GM19324 (cell line): ENCODE measurements at regions not wholly inside any gene's neighbourhood (a gene's known extent, or its start where the extent isn't known, plus 50 kb on each side); places are given as distances from the start of the nearest gene placed in this dataset.
"Not testable (repeated sequence)": the region's sequence is repeated elsewhere in the genome, so short reads cannot be mapped to it uniquely, and the experiment has no call there.

ENCODE experiments used
- ATAC-seq: cut with Tn5 transposase; IDR thresholded peaks from one replicate; pipeline ENCODE4 v1.9.1; 2021; ENCODE audit warnings: mild to moderate bottlenecking, moderate library complexity; ENCODE audit not compliant: unreplicated experiment, low FRiP score

DNA sequence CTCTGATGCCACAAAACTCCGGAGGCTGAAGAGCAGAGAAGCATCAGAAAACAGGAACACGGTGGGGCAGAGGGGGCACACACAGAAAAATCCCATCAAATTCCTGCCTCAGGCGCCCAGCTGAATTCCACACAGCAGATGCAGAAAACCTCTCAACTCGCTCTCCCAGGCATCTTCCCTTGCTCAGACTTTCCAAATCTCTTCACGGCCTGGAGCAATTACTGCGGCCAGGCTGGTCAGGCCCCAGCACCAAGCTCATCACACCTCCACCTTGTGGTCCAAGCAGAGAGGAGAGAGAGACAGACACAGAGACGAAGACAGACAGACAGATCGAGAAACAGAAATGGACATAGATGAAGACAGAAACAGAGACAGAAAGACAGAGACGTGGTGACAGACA is 89.0 kb downstream of the NCOR2 start:
- no peak for ATAC-seq

DNA sequence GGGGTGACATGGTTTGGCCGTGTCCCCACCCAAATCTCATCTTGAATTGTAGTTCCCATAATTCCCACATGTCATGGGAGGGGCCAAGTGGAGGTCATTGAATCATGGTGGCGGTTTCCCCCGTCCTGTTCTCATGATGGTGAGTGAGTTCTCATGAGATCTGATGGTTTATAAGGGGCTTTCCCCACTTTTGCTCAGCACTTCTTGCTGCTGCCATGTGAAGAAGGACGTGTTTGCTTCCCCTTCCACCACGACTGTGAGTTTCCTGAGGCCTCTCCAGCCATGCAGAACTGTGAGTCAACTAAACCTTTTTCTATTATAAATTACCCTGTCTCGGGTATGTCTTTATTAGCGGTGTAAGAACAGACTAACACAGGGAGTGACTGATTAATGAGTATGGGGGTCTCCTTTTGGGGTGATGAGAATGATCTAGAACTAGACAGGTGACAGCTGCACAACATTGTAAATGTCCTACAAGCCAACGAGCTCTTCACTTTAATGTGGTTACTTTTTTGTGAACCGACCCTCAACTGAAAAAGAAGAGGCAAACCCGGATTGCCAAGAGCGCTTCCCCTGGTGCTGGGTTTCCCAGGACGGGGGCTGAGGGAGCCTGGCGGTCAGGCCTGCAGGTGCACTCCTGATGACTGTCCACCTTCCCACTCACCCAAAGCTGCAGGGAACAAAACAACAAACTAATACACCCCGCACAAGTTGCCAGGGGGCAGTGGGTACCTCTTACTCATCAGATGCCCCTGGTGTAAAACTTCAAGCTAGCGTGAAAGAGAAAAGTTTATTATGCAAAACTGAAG is 90.1 kb downstream of the NCOR2 start:
- no peak for ATAC-seq

DNA sequence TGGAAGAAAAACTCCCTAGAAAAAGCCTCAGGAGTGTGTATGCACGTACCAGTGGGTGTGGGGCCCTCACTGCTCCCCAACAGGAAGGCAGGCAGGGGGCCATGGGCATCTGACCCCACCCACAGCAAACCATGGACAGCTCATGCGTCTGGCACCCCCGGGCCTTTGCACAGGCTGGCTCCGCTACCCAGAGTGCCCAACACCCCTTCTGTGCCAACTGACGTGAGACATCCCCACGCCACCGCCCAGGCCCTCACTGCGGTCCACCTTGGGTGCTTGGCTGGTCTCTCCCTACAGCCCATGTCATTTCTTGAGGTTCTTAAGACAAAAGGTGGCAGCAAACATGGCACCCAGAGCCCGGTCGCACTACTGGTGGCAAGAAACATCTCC is 91.4 kb downstream of the NCOR2 start:
- ATAC-seq: no peak

DNA sequence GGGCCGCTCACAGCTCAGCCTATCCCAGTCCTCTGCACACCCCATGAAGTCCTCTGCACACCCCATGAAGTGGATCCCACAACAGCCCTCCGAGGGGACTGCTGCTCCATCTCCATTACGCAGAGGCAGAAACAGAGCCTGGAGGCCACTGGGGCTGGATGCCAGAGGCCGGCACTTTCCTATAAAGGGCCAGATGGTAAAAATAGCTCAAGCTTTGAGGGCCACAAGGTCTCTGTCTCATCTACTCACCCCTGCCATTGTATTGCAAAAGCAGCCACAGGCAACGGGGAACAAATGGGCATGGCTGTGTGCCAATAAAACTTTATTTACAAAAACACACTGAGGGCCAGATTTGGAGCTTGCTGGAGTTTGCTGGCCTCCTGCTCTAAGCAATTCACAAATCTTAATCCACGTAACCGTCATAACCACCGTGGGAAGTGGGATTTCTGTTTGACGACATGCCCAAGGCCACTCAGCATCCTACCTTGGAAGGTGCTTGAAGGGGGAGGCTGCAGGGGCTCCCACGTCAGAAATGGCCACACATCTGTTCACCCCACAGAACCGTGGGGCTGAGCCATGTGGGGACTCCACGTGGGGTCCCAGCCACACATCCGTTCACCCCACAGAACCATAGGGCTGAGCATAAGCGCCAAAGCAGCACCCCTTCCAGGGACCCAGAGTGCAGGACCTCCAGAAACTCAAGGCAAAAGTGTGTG is 92.0 kb downstream of the NCOR2 start:
- no peak for ATAC-seq

DNA sequence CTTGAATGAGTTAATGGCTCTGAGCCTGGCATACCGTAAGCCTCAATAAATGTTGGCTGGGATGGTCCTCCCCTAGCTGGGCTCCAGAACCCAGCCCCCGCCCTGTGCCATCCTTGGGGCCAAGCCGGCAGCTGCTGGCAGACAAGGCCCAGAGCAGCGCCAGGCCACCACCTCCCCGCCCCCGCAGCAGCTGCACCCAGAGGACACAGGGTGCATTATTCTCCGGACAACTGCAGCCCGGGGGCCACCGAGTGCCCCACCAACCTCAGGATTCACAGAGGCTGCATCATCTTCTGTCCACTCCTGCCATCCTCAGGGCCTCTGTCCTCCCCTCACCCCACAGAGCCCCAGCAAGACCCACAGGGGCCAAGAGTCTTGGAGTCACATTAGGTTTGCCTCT is 92.7 kb downstream of the NCOR2 start:
- ATAC-seq: no peak

DNA sequence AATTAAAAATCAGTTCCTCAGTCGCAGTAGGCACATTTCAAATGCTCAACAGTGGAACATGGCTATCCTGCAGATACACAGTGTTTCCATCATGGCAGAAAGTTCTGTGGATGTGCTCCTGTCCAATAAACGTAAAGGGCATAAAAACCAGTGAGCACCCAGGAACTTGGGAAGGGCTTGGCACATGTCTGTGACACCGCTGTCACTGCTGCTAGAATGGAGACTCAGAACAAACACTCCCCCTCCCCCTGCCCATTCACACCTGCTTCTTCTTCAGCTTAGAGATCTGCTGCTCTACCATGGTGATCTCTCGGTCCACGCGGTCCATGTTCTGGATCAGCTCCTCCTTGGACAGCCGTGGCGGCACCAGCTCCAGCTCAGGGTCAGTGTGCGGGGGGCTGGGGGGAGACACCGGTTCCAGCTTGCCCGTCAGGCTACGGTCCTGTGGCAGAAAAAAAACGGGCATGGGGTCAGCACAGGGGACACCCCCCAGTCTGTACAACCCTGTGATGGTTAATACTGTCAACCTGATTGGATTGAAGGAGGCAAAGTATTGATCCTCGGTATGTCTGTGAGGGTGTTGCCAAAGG is 94.6 kb downstream of the NCOR2 start:
- no peak for ATAC-seq

DNA sequence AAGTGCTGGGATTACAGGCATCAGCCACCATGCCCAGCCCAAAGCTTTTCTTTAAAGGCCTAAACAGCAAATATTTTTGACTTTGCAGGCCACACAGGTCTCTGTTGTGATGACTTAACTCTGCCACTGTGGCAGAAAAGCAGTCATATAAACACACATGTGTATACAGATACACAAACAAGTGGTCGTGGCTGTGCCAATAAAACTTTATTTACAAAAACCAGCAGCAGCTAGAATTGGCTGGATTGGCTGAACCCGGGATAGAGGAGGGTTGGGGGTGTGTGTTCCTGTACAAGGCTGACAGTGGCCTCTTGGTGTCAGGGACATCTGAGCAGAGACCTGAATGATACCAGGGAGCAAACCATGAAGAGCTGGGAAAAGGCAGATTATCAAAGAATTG is 95.6 kb downstream of the NCOR2 start:
- no peak for ATAC-seq

DNA sequence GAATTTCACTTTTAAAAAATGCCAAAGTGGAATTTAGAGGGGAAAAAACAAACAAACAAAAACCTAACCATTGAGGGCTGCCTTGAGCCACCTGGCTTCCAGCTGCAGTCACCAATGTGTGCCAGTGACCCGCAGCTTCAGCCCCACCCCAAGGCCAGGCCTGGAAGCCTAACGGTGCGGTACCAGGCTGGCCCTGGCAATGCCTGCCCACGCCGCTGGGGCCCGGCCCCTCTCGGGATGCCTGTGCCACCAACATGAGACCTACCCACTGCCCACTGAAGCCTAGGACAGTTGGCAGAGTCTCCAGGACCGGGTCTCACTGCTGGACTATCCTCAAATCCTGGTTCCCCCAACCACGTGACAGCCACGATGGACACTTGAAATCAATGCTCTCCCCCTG is 96.6 kb downstream of the NCOR2 start:
- ATAC-seq: no peak

DNA sequence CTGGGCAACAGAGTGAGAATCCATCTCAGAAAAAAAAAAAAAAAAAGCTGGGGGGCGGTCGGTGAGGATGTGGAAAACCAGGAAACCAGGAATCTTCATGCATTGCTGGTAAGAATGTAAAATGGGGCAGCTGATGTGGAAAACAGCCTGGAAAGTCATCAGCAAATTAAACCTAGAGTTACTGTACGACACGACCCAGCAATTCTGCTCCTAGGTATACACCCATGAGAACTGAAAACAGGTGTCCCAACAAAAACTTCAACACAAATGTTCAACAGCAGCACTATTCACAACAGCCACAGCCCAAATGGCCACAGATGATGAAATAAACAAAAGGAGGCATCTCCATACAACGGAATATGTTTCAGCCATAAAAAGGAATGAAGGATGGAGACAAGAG is 97.3 kb downstream of the NCOR2 start:
- ATAC-seq: no peak

DNA sequence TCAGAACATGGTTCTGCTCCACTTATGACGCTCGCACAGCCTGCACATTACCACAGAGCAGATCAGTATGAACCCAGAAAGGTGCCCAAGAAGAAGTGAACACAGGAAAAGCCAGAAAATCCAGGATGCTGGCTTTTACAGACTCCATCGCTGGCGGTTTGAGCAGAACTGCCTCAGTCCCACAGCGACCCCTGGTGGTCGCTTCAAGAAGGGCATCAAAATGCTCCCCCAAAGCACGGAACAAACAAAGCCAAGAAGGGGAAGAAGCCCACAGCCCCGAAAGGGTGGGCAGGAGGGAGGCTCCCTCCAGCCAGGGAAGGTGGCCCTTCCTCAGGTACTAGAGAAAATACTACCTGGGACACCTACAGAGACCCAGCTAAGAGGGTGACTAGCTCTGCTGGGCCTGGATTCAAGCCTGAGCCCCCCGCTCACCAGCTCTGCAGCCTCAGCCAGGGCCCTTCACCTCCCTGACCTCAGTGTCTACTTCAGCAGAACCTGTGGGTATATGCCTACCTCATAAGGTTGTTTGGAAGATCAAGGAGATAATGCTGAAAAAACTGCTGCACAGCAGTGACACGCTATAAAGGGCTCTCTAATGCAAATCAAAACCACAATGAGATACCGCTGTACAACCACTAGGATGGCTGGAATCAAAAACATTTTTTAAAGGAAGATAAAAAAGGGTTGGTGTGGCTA is 98.1 kb downstream of the NCOR2 start:
- ATAC-seq: no peak

DNA sequence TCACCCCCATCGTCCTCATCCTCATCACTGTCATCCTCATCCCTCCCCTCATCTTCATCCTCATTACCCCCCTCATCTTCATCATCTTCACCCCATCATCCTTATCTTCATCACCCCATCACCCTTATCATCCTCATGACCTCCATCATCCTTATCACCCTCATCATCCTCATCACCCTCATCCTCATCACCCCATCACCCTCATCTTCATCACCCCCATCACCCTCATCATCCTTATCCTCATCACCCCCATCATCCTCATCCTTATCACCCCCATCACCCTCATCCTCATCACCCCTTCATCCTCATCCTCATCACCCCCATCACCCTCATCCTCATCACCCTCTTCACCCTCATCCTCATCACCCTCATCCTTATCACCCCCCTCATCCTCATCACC is 99.9 kb downstream of the NCOR2 start:
- not testable (repeated sequence) for ATAC-seq

DNA sequence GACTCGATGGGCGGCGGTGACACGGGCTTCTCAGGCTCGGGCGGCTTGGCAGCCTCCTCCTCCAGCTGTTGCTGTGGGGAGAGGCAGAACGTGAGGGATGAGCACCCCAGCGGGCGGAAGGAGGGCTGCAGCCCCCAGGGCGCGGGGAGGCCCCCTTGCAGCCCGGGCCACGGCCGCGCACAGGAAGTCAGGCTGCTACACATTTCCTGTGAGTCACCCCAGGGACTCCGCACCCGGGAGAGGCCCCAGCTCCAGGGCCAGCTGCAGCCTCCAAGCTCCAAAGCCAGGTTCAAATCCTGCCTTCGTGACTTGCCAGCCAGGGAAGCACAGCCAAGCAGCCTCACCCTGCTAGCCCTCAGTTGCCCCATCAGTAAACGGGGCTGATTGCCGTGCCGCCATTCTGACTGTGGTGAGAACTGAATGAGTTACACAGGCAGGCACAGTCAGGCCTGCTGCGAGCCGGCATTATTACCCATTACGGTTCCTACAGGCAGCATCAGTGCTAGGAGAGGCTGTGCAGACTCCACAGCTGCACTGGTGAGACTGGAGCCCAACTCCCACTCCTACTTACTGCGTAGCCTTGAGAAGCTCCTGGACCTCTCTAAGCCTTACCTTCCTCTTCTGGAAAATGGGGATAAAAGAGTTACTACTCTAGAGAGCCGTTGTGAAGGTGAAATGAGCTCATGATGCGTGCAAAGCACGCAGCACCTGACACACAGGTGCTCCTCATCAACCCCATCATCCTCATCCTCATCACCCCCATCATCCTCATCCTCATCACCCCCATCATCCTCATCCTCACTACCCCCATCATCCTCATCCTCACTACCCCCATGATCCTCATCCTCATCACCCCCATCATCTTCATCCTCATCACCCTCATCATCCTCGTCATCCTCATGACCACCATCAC is 100.9 kb downstream of the NCOR2 start:
- peak; percentile 92 for ATAC-seq

DNA sequence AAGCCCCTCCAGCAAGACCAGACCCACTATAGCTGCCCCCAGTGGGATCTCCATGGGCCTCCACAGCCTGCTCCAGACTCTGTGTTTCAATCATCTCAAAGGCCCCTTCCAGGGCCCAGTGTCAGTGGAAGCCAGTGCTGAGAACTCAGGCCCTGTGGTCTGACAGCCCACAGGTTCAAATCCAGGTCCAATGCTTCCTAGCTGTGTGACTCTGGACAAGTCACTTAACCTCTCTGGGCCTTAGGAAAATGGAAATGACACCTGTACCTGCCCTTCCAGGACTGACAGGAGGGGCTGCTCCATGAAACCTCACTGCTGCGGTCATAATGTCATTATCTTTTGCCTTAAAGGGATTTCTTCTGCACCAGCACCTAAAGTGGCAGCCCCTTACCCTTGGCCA is 101.9 kb downstream of the NCOR2 start:
- ATAC-seq: no peak

DNA sequence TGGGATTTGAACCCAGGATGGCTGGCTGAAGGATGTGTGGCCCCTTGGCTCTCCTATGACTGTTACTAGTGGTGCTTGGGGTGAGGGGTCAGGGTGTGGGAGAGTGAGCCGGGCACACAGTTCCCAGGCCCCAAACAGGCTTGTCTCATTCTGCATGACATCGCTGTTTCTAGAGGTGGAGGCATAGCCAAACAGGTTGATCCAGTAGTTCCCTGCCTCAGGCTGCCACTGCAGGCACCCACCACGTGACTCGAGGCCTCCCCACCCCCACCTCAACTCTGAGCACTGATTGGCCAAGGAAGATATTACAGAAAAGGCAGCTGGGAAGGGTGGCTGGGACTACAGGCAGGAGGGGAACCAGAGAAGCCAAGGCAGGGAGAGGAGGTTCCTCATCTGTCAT is 102.6 kb downstream of the NCOR2 start:
- no peak for ATAC-seq

DNA sequence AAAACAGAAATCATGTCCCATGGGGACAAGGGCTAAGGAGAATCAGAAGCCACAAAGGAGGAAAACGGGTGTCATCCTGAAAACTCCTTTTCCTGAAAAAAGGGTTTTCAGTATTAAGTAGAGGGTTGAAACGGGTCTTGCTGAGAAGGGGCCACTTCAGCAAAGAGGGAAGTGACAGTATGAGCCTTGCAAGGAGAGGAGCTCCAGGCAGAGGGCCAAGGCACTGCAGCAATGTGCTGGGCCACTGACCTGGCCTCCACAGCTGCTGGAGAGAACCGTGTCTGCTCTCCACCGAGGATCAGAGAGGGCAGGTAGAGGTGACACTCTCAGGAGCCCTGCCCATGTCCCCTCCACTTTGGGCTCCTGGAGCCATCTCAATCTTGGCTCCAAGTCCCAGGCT is 103.3 kb downstream of the NCOR2 start:
- no peak for ATAC-seq

DNA sequence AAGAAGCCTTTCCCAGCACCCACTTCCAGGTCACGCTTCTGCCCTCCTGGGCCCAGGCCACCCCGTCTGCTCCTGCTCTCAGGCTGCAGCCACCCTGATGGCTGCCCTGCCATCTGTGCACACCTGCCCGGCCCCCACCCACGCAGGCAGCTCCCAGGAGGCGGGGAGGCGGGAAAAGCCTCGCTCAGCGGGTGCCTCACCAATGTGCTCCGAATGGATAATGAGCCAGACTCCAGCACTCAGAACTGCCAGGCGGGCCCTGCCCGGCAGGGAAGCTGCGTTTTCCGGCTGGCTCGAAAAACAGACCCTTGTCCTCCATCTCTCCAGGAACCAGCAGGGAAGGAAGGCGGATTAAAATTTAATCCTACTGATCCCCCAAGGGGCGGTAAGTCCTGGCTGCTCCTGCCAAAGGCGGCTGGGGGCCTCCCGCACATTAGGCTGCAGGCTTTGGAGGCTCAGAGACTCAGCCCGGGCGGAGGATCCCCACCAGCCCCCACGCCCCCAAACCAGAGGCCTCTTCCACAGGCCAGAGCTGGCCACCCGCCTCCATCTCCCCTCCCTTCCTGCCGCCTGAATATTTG is 104.0 kb downstream of the NCOR2 start:
- ATAC-seq: no peak

DNA sequence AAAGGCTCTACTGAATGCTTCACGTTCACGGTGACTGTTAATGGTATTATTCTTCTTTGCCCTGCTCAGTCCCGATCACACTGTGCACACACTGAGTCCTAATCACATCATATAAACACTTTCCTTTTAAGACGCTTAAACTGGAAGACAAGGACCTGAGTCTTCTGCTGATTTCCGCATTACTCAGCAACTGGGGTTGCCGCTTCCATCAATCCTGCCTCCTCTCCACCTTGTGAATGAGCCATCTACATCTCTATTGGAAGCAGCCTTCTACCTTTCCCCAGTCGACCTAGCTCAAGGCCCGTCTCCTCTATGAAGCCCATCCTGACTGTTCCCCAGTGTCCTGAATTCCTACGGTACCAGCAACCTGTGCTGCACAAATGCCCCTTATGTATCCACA is 104.7 kb downstream of the NCOR2 start:
- no peak for ATAC-seq

DNA sequence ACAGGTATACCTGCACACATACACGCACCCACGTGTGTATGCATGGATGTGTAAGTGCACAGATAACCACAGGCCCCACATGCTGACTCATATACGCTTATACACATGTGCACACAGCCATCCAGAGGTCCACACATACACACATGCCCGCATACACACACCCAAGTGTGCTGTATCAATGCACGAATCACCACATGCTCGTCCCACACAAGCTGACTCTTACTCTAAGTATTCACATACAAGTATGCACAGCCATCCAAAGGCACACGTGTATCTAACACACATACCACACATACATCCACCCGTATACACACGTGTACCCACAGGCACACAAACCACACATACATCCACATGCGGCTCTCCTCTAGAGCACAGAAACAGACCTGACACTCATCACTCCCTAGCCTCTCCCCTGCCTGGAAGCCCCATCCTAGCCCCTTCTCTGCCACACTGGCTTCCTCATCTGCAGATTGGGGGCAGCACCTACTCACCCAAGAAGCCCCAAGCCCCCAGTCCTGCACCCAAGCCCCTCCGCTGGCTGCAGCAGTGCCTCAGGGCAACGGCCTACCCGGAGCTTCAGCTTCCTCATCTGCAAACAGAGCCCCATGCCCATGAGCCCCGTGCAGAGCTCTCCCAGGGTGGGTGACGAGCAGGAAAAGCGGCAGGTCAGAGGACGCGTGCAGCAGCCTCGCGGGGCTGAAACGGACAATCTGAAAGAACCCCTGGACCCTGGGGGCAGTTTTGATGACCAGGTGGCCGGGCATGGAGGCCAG is 105.4 kb downstream of the NCOR2 start:
- ATAC-seq: no peak

DNA sequence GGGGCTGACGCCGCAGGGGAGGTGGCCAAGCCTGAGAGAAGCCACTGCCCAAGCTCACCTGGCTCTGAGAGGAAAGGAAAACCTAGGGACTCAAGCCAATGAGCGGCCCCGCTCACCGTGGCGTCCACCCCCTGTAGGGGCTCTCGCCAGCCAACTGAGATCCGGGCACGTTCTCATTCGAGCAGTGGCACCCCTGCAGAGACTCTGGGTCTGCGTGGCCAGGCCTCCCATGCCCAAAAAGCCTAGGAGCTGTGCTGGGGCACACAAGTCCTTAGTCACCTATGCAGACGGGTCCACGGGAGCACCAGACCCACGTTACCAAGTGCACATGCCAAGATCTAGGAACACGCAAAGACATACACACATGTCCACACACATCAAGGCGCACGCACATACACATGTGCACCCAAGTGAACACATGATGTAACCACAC is 106.2 kb downstream of the NCOR2 start:
- no peak for ATAC-seq
